GM18502 (cell line): ENCODE measurements at regions not wholly inside any gene's neighbourhood (a gene's known extent, or its start where the extent isn't known, plus 50 kb on each side); places are given as distances from the start of the nearest gene placed in this dataset.
"Not testable (repeated sequence)": the region's sequence is repeated elsewhere in the genome, so short reads cannot be mapped to it uniquely, and the experiment has no call there.

ENCODE experiments used
- ATAC-seq: cut with Tn5 transposase; IDR thresholded peaks from one replicate; pipeline ENCODE4 v1.9.1; 2021; ENCODE audit warnings: mild to moderate bottlenecking; ENCODE audit not compliant: unreplicated experiment, poor library complexity

DNA sequence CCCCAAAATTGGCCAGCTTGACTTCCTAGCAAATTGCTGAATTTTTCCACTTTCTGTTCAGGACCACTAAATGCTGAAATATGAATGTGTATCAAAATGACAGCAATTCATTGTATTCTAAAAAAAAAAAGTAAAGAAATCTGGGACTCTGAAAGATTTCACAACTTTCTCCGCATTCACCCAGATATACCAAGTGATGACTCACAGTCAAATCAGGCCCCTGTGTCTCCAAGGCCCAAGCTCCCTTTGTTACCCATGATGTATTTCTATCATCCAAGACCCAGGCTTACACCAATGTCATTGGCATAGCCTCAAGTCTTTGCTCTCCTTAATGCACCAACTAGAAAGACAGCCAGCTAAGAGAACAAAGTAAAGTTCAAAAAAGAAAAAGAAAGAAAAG, 493.9 kb downstream of the NTRK2 start:
- no peak for ATAC-seq

DNA sequence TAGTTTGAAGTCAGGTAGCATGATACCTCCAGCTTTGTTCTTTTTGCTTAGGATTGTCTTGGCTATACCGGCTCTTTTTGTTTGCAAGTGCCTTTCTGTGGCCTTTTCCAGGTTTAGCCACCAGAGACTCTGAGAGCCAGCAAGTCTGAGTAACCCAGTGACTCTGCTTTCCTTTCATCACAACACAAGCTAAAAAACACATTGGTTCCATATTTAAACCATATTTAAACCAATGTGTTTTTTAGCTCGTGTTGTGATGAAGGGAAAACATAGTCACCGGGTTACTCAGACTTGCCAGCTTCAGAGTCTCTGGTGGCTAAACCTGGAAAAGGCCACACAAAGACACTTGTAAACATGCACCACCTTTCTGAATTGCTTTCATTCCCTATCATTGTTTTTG, 493.3 kb downstream of the NTRK2 start:
- no peak for ATAC-seq

DNA sequence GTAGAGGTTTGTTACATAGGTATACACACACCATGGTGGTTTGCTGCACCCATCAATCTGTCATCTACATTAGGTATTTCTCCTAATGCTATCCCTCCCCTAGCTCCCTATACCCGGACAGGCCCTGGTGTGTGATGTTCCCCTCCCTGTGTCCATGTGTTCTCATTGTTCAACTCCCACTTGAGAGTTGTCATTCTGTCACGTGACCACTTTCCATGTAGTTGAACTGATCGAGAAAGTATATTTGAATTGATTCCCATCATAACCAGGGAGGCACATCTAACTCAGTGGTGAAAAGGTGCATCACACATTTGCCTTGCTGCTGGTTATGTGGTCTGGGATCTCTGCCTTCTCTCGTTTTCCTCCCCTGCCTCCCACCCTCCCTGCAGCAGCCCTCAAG, 491.4 kb downstream of the NTRK2 start:
- ATAC-seq: not testable (repeated sequence)

DNA sequence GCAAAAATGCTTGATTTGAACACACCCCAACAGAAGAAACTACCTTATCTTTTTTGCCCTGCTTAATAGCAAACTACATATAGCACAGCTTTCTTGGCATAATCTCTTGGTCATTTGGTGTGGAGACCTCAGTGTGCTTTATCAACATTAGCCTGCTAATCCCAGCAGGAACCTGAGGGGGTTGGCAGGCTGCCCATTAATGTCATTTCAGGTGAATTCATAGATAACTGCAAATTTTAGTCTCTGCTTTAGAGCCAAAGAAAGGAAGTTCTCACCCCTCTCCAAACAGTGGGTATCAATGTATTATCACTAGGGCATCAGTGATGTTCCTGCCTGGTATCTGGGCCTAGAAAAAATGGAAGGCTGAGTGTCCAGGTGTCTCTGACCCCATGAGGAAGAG, 489.0 kb downstream of the NTRK2 start:
- ATAC-seq: no peak

DNA sequence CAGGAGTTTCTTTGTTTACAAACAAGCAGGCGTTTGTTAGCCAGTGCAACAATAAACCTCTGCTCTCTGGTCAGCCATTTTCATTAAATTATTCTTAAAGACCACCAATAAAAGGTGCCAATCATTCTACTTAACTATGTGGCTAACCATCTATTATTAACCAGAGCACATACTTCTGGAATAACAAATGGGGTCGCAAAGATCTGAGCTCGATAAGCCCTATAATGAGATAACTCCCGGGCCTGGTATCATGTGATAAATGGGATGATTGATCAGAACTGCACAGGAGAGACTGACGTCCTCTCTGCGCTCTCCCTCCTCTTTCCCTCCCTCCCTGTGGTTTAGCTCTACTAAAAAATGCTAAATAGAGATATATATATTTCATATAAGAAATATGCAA, 488.2 kb downstream of the NTRK2 start:
- no peak for ATAC-seq

DNA sequence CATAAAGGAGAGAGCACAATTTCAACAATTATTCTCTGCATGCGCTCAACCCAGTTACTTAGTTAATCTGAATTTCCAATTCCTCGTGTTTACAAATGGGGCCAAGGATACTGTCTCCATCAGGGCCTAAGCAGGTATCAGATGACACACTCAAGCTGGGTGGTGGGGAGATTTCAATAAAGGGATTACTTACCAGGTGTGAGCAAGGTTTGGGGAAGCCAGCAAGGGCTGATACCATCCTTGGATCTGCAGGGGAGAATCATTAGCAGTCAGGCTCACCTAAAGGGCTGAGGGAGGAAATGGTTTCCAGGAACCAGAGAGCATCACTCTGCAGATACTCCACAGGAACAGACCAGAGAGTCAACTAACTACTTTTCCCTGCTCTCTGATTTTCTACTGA, 487.1 kb downstream of the NTRK2 start:
- ATAC-seq: no peak

DNA sequence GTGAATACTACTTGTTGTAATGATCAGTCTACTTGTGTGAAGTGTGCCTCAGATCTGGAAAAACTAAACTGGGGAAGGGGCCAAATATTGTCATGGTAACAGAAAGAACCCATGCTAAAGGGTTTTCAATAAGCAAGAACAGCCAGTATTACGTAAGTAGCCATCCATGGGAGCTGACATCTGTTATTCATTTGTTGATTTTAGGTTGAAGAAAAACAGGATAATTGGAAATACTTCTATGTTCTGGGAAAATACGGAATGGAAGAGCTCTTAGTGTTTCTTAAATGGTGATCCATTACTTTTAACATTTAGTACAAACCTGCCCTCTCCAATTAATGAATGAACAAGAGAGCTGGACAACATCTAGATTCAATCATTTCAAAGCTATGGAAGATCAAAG, 485.8 kb downstream of the NTRK2 start:
- no peak for ATAC-seq

DNA sequence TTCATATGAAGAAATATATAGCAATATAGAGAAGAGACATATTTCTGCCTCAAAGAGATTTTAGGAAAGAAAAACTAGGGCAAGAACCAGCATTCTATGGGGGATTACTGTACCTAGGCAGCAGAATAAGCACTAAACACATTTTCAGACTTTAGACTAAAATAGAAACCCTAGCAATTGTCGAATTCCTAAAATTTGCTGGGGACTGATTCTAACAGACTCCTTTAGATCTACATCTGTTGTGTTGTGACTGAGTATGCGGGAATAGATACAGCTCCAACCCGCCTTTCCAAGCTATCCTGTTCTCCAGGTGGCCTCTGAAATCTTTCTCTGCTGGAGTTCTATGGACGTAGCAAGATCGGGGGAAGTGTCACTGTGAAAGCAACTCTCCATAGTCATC, 482.2 kb downstream of the NTRK2 start:
- no peak for ATAC-seq

DNA sequence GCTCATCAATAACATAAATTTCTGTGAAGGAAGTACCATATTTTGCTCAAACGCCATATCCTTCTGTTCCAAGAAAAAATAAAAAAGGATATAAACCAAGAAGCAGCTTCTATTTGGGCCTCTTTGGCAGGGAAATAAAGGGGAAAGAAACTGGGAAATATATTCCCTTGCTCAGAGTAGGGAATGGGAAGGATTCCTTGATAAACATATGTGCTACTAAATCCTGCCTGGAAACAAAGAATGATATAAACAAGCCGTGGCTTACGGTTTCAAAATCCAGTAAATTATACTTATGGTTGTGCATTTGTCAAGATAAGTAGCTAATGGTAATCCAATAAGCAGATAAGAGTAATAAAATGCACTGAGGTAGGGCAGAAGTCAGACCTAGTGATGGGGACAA, 481.6 kb downstream of the NTRK2 start:
- ATAC-seq: no peak

DNA sequence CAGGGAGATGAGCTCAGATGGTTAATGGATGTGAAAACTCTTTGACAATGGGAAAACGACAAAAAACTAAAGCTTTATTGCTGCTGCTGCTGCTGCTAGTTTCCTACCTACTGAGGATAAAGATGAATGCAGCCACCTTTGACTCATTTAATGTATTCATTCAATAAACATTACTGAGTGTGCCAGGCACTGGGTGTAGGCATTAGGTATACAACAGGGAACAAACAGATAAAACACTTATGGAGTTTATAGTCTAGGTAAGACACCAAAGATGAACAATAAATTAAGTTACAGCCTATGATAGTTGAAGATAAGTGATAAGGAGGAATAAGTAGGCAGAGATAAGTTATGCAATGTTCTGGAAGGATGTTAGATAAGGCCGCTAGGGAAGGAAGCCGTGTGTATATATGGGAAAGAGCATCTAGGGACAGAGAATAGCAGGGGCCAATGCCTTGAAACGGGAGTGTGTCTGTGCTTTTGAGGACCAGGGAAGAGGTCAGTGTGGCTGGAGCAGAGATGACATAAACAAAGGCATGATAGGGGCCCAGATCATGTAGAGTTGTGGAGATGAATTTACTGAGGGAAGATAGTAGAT, 477.6 kb downstream of the NTRK2 start:
- no peak for ATAC-seq

DNA sequence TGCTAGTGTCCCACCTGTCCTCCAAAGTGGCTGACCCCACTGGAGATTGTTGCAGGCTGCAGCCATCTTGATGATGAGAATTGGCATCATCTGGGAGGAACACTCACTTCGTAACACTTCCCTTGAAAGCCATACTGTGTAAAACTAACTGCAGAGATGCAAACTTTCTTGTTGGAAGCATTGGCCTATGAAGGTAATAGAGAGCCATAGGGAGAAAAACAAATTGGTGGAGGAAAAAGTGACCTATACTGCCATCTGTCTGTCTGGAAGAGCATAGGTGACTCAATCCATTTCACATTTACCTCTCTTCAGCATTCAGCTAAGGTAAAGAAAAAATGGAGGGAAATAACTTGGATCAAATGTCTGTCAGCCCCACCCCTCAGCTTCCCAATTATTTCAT, 473.4 kb downstream of the NTRK2 start:
- ATAC-seq: no peak

DNA sequence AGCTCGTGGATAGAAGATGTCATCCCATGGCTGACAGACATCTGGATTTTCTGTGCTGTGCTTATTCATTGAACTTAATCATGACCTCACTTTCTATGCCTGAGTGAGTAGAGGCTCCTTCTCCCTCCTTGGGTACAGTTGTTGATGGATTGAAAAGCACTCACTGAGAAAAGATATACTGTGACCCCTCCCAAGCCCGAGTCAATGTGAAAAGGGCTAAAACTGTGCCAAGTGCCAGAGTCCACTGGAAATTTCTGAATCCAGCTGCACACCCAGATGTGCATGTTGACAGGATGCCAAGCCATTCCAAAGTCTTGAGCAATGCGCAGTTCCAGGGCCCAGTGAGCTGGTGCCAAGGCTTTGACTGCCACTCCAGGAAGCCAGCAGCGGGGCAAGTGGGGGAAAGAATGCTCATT, 473.0 kb downstream of the NTRK2 start:
- no peak for ATAC-seq

DNA sequence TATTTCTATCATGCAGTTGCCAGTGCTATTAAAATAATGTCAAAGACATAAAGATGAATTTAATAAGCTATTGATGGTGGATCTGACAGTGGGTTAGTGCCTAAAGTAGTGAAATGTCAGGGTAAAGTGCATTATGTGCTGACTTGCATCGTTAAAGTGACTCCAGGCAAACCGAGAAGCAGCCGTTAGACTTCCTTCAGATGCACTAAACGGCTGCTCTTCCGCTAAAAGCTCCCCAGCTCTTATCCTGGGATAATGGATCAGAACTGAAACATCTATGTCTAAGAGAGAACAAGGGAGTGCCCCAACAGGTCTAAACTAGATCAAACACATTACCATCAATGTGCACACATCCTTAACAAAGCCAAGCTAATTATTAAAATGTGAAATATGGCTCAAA, 468.2 kb downstream of the NTRK2 start:
- no peak for ATAC-seq

DNA sequence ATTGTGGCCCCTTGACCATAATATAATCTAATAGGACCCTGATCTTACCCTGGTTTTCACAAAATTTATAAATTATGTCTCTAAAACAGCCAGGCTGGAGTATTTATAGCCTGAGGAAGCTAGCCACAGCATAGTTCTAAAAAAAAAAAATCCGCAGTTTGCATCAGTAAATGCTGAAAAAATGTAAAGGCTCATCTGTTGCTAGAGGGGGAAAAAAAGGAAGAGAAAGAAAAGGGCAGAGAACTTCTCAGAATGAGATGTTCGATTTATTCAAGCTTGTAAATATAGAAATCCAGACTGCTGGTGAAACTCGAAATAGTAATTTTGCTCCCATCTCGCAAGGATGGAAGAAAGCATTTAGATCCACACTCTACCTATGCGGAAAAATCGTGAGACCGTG, 467.5 kb downstream of the NTRK2 start:
- ATAC-seq: no peak

DNA sequence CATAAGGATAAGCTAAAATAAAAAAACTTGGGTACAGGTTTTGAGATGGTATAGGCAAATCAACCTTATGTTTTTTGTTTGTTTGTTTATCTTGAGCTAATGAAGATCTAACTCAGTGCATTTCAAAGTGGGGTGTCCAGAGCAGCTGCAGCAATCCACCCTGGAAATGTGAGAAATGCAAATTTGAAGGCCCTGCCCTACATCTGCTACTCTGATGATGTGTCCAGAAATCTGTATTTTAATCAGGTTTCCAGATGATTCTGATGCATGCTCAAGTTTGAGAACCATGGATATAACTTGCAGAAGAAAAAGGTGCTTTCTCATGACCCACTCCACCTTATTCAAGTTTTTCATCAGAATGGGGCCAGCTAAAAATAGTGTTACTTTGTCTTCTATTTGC, 467.0 kb downstream of the NTRK2 start:
- ATAC-seq: no peak

DNA sequence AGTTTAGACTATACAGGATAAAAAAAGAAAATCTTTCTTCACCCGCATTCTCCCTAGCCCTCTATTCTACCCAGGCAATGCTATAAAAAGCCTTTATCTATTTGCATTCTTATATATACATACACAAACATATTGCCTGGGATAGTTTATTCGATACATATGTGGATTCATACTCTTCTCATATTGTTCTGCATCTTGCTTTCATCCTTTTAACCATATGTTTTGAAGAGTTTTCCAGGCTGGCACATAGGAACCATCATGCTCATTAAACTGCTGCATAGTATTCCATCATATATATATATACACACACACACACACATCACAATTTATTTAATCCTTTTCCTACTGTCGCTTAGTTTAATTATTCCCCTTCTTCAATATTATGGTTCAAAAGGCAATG, 461.2 kb downstream of the NTRK2 start:
- no peak for ATAC-seq

DNA sequence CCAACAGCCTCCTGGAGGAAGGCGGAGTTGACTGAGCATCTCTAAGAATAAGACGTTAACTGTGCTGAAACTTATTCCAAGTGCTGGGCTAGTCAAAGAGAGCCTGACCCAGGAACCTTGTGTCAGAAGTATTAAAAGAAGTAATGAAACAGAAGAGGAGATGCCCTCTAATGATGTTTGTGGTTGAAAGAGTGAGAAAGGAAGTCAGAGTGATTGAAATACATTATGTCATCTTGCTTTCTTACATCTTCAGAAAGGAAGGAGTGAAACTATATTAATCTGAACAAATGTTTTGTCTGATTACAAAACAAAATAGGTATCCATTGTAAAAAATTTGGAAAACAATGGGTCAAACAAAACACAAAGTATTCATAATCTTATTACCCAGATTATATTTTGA, 460.7 kb downstream of the NTRK2 start:
- no peak for ATAC-seq

DNA sequence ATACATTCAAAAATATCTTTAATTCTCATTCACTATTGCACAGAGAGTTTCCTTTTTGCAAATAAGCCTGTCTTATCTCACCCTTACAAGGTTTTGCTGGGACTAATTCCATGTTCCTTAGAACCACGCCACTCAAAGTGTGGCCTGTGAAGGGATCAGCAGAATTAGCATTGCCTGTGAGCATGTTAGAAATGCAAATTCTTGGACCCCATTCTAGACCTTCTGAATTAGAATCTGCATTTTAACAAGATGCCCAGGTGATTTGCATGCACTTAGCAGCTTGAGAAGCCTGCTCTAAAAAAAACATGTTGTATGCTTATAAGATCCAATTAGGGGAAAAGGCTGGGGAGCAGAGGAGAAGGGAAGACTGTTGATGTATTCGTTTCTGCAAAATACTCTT, 460.0 kb downstream of the NTRK2 start:
- ATAC-seq: no peak

DNA sequence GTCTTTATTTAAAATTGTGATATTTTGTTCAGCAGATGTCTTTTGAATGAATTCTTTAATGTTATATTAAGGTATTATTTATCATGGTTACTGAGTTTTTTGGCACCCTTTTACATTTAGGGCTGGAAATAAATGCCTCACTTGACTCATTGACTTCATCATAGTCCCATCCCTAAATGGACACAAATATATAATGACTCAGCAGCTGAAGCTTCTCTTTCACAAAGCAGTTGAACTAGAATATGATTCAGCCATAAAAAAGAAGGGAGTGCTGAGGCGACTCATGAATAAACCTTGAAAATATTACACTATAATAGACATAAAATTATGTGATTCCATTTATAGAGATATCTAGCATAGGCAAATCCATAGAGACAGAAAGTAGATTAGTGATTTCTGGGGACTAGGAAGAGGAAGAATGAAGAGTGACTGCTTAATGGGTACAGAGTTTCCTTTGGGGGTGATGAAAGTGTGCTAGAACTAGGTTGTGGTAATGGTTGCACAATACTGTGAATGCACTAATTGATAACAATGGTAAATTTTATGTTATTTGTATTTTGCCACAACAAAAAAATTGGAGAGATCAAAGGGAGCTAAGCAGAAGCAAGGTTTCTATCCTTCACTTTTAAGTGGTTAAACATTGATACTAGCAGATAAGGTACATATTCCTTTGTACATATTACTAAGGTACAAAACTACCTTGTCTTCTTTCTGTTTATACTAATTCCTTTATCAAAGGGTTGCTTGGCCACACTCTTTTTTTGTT, 449.6 kb downstream of the NTRK2 start:
- no peak for ATAC-seq

DNA sequence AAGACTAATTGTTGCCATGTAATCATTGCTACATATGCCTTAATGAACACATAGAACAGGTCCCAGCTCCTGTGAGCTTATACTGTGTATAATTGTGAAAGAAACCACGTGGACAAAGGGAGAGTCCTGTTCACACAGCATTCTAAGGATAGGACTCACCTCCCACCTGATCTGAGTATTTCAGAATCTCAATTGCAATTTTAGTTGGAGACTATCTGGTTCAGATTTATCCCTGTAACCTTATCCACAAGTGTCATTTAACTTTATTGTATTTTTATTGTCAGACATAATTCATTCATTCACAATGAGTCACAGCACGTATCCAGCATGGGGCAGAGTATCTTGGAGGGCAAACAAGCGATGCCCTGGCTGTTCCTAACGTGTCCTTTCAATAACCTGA, 448.3 kb downstream of the NTRK2 start:
- no peak for ATAC-seq

DNA sequence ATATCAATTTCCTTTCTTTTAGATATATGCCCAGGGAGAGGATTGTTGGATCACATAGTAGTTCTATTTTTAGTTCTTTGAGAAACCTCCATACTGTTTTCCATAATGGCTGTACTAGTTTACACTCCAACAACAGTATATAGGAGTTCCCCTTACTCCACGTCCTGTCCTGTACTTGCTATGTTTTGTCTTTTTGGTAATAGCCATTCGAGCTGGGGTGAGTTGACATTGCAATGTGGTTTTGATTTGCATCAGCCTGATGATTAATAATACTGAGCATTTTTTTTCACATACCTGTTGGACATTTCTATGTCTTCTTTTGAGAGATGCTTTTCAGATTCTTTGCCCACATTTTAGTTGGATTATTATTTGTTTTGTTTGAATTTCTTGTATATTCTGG, 445.9 kb downstream of the NTRK2 start:
- no peak for ATAC-seq

DNA sequence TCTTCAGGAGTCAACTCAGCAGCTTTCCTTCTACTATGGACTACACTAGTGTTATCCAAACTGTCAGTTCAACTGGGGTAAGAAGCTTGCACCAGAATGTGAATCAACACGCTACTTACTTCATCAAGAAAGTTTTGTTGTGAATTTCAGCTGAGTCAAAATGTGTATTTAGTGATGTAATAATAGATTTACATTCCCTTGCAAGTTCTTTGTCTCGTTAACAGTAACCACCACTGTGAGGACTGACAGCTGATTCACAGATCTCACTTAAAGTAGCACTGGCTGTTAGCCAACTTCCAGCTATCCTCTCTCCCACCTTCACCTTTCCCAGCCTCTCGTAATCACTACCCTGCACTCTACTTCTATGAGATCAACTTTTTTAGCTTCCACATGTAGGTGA, 445.3 kb downstream of the NTRK2 start:
- ATAC-seq: no peak
